ENCODE measurements at regions not wholly inside any gene's neighbourhood (a gene's known extent, or its start where the extent isn't known, plus 50 kb on each side); places are given as distances from the start of the nearest gene placed in this dataset.

DNA sequence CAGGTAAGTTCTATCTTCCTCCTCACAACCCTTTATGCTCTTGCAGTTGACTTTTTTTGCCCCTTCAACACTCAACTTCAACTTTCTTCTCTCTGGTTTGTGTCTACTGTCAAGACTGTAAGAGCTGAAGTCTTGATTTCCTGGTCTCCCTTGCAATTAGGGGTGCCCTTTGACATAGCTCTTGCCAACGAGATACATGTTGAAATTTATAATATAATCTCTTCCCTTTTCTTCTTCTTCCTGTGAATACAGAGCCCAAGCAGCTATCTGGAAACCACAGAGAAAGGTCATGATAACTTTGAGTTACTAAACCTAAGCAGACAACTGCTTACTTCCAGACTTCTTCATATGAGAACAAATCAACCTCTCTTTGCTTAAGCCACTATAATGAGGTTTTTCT is 163.5 kb downstream of the MC4R start:
- TF ChIP-seq, protein P1, sequence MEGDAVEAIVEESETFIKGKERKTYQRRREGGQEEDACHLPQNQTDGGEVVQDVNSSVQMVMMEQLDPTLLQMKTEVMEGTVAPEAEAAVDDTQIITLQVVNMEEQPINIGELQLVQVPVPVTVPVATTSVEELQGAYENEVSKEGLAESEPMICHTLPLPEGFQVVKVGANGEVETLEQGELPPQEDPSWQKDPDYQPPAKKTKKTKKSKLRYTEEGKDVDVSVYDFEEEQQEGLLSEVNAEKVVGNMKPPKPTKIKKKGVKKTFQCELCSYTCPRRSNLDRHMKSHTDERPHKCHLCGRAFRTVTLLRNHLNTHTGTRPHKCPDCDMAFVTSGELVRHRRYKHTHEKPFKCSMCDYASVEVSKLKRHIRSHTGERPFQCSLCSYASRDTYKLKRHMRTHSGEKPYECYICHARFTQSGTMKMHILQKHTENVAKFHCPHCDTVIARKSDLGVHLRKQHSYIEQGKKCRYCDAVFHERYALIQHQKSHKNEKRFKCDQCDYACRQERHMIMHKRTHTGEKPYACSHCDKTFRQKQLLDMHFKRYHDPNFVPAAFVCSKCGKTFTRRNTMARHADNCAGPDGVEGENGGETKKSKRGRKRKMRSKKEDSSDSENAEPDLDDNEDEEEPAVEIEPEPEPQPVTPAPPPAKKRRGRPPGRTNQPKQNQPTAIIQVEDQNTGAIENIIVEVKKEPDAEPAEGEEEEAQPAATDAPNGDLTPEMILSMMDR (conservative IDR thresholded peaks at IDR 0.05; ENCODE audit: low read depth) = no peak
- POLR2A ChIA-PET (ENCODE audit: low non-redundant PET) = no interaction called here
- no peak for DNase-seq (ENCODE audit: low spot score)
- no peak overlapping the region for H3K27ac ChIP-seq
- CTCF ChIA-PET = no interaction called here

GRCh38 chr18:60202708-60203107 is 169.9 kb downstream of the MC4R start:
- ChIA-PET POLR2A (ENCODE audit: low non-redundant PET) (no interaction called here), CTCF (no interaction called here)
- no peak for DNase-seq (ENCODE audit: low spot score)
- TF ChIP-seq, protein P1 (conservative IDR thresholded peaks at IDR 0.05; ENCODE audit: low read depth) = no peak
- H3K27ac ChIP-seq = no peak overlapping the region

GRCh38 chr18:60200558-60200957 is 172.0 kb downstream of the MC4R start:
- H3K27ac ChIP-seq = no peak overlapping the region
- ChIA-PET POLR2A (ENCODE audit: low non-redundant PET) (no interaction called here), CTCF (no interaction called here)
- no peak for DNase-seq (ENCODE audit: low spot score)
- TF ChIP-seq, protein P1 (conservative IDR thresholded peaks at IDR 0.05; ENCODE audit: low read depth) = no peak

DNA sequence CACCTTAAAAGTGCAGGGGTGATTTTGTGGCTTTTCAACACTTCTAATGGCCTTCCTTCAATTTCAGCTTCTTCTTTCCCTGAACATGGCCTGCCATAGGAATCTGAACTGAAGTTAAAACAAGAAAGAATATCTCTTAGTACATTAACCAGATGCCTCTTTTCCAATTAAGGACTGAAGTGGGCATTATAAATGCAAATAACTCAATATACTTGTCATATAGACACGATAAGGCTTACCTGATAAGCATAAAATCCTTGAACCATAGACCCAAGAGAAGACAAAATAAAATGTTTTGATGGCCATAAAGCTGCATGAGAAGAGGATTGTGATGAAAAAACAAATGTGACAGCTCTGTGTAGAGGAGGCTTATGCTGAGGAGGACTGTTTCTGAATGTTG is 173.1 kb downstream of the MC4R start:
- DNase-seq (ENCODE audit: low spot score) = no peak
- POLR2A ChIA-PET (ENCODE audit: low non-redundant PET) = no interaction called here
- TF ChIP-seq, protein P1 (conservative IDR thresholded peaks at IDR 0.05; ENCODE audit: low read depth) = no peak
- H3K27ac ChIP-seq = no peak overlapping the region
- CTCF ChIA-PET = no interaction called here

DNA sequence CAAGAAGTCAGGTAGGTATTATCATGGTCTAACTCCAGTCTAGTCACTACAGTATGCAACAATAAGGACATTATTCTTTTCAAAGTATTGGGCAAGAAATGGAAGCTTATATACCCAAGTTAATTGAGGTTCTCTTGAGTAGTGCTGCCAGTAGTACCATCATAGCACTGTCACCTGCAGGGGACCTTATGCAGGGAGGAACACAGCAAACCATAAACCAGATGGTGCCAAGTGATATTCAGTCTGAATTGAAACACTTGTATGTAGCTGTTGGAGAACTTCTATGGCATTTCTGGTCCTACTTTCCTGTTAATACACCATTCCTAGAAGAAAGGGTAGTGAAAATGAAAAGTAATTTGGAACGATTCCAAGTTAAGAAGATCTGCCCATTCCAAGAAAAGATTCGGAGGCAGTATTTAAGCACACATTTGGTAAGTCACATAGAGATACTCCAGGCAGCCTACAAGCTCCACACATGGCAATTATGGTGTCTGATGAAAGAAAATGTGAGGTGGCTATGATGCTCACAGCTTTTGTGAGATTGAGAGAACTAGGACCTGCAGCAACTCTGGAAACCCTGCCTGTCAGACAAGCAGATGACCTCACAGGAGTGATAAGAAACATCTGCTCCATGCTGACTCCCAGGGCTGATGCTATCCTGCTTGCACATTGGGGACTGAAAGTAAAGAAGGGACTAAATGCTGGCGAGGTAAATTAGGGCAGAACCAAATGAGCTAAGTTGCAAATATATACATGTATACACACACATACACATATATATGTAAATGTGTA is 174.7 kb downstream of the MC4R start:
- ChIA-PET POLR2A (ENCODE audit: low non-redundant PET) (no interaction called here), CTCF (no interaction called here)
- no peak overlapping the region for H3K27ac ChIP-seq
- TF ChIP-seq, protein P1 (conservative IDR thresholded peaks at IDR 0.05; ENCODE audit: low read depth) = no peak
- no peak for DNase-seq (ENCODE audit: low spot score)

GRCh38 chr18:60196836-60197606 is 175.6 kb downstream of the MC4R start:
- no peak for DNase-seq (ENCODE audit: low spot score)
- TF ChIP-seq, protein P1 (conservative IDR thresholded peaks at IDR 0.05; ENCODE audit: low read depth) = no peak
- ChIA-PET CTCF (no interaction called here), POLR2A (ENCODE audit: low non-redundant PET) (no interaction called here)
- no peak overlapping the region for H3K27ac ChIP-seq

Data from RWPE1 (cell line).